Activated CD4-positive, CD25-positive, alpha-beta regulatory T cell treated with anti-CD3 and anti-CD28 coated beads, Interleukin-2, amount 50 U/mL, for 24 hours (primary cell): ENCODE measurements at regions not wholly inside any gene's neighbourhood (a gene's known extent, or its start where the extent isn't known, plus 50 kb on each side); places are given as distances from the start of the nearest gene placed in this dataset.
A peak's percentile ranks its signal among the peaks of the same experiment; 100 is the strongest.

ENCODE experiments used
- ATAC-seq, 2 donors: fragments of 150-1000 bp; cut with Tn5 transposase; one replicate each; pipeline ENCODE4 v1.10.0; 2021; ENCODE audit warnings: mild to moderate bottlenecking in 1 of 2, moderate library complexity in 1 of 2

GRCh38 chr1:90558126-90558525, 159.0 kb downstream of the BARHL2 start:
- no peak for ATAC-seq

GRCh38 chr1:90557706-90558105, 159.4 kb downstream of the BARHL2 start:
- ATAC-seq, result no peak

- ATAC-seq, result no peak
These were observed 166.3 kb downstream of the BARHL2 start for GRCh38 chr1:90550626-90551406.

- no peak for ATAC-seq
These were observed 172.7 kb downstream of the BARHL2 start for GRCh38 chr1:90544356-90544755.

- ATAC-seq, result no peak
These were observed 179.3 kb downstream of the BARHL2 start for GRCh38 chr1:90537606-90538362.

- no peak for ATAC-seq
These were observed 182.3 kb downstream of the BARHL2 start for GRCh38 chr1:90534663-90535295.

- no peak for ATAC-seq
These were observed 183.0 kb downstream of the BARHL2 start for GRCh38 chr1:90534116-90534515.

GRCh38 chr1:90526954-90527353, 190.1 kb downstream of the BARHL2 start:
- ATAC-seq, result no peak

GRCh38 chr1:90522432-90522831, 194.7 kb downstream of the BARHL2 start:
- ATAC-seq, result no peak

GRCh38 chr1:90513956-90514355, 203.1 kb downstream of the BARHL2 start:
- no peak for ATAC-seq

- ATAC-seq, result no peak
These were observed 204.7 kb downstream of the BARHL2 start for GRCh38 chr1:90512441-90512840.

- ATAC-seq, result no peak
These were observed 207.0 kb downstream of the BARHL2 start for GRCh38 chr1:90510143-90510542.

- no peak for ATAC-seq
These were observed 207.7 kb downstream of the BARHL2 start for GRCh38 chr1:90509225-90510048.

GRCh38 chr1:90508376-90509167, 208.5 kb downstream of the BARHL2 start:
- ATAC-seq, result peak in 1 of 2 donors; percentile 17

GRCh38 chr1:90507173-90507572, 209.9 kb downstream of the BARHL2 start:
- ATAC-seq, result no peak

- no peak for ATAC-seq
These were observed 211.3 kb downstream of the BARHL2 start for GRCh38 chr1:90505806-90506205.

GRCh38 chr1:90504509-90504908, 212.6 kb downstream of the BARHL2 start:
- no peak for ATAC-seq

- ATAC-seq, result no peak
These were observed 214.4 kb downstream of the BARHL2 start for GRCh38 chr1:90502696-90503095.

- no peak for ATAC-seq
These were observed 214.9 kb downstream of the BARHL2 start for GRCh38 chr1:90502194-90502593.

GRCh38 chr1:90501281-90501680, 215.8 kb downstream of the BARHL2 start:
- ATAC-seq, result no peak

GRCh38 chr1:90494748-90495282, 222.3 kb downstream of the BARHL2 start:
- ATAC-seq, result no peak

- no peak for ATAC-seq
These were observed 228.7 kb downstream of the BARHL2 start for GRCh38 chr1:90488451-90488850.
